IMR-90 (cell line): ENCODE measurements at regions not wholly inside any gene's neighbourhood (a gene's known extent, or its start where the extent isn't known, plus 50 kb on each side); places are given as distances from the start of the nearest gene placed in this dataset.

ENCODE experiments used
- CHD1 ChIP-seq: IDR thresholded peaks from 2 replicates; pipeline ENCODE4 v1.6.1; 2012; ENCODE audit warnings: low read depth, low read length, improper control_type of control experiment
- POLR2A ChIP-seq: IDR thresholded peaks from 2 replicates; pipeline ENCODE4 v1.6.1; 2012; ENCODE audit warnings: mild to moderate bottlenecking, low read depth, low read length
- RCOR1 ChIP-seq: IDR thresholded peaks from 2 replicates; pipeline ENCODE4 v1.6.1; 2012; ENCODE audit warnings: mild to moderate bottlenecking, low read length, improper control_type of control experiment; ENCODE audit not compliant: insufficient replicate concordance
- TF ChIP-seq, protein P1 (sequence below): conservative IDR thresholded peaks from 2 replicates; pipeline ENCODE4 v1.5.1; 2012; ENCODE audit warnings: mild to moderate bottlenecking, low read depth, low read length, improper control_type of control experiment

DNA sequence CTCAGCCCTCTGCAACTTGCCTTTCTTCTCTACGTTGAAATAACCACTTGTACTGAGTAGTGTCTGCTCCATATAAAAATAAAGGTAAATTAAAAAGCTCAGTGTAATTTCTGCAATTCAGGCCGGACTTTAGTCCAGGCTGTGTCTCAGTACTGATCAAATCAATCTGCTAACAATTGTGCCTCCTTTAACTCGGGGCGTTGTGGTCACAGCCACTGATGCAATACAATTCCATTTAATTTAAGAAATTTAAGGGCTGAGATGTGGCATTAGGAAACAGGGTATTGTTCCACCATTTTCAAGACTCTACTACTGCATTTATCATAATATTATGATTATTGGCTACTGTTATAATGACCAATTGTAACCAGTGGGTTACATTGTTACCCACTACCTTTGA lies 60.0 kb upstream of the NPAS2 start:
- TF ChIP-seq, protein P1, sequence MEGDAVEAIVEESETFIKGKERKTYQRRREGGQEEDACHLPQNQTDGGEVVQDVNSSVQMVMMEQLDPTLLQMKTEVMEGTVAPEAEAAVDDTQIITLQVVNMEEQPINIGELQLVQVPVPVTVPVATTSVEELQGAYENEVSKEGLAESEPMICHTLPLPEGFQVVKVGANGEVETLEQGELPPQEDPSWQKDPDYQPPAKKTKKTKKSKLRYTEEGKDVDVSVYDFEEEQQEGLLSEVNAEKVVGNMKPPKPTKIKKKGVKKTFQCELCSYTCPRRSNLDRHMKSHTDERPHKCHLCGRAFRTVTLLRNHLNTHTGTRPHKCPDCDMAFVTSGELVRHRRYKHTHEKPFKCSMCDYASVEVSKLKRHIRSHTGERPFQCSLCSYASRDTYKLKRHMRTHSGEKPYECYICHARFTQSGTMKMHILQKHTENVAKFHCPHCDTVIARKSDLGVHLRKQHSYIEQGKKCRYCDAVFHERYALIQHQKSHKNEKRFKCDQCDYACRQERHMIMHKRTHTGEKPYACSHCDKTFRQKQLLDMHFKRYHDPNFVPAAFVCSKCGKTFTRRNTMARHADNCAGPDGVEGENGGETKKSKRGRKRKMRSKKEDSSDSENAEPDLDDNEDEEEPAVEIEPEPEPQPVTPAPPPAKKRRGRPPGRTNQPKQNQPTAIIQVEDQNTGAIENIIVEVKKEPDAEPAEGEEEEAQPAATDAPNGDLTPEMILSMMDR: no peak
- no peak for TF ChIP-seq RCOR1
- TF ChIP-seq POLR2A: no peak
- TF ChIP-seq CHD1: no peak
